HG03064 (cell line): ENCODE measurements at regions not wholly inside any gene's neighbourhood (a gene's known extent, or its start where the extent isn't known, plus 50 kb on each side); places are given as distances from the start of the nearest gene placed in this dataset.

Experiments used
- ATAC-seq: cut with Tn5 transposase; IDR thresholded peaks from one replicate; pipeline ENCODE4 v1.9.1; 2021; ENCODE audit warnings: low read depth; ENCODE audit not compliant: unreplicated experiment

DNA sequence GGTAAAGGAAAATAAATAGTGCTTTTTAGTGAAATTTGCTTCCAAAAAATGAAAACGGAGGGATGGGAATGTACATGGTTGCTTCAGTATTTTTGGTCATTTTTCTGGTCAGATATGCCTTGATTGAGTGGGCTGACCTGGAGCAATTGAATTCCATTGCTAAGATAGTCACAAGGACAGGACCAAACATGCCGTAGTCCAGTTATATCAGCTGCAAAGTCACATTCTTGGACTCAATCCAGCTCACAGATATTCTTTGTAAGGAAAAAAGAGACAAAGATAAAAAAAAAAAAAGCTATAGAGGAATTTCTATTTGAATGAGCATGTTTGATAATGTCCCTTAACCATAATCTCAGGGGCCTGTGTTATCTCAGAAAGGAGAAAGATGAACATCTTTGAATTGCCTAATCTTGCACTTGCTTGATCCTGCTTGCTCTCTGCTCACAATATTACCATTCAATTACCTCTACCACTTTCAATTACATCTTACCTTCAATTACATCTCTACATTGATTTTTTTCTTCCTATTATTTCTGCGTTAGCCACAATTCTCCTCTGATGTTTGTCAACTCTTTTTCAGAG, 75.4 kb upstream of the PACRGL start:
- no peak for ATAC-seq

DNA sequence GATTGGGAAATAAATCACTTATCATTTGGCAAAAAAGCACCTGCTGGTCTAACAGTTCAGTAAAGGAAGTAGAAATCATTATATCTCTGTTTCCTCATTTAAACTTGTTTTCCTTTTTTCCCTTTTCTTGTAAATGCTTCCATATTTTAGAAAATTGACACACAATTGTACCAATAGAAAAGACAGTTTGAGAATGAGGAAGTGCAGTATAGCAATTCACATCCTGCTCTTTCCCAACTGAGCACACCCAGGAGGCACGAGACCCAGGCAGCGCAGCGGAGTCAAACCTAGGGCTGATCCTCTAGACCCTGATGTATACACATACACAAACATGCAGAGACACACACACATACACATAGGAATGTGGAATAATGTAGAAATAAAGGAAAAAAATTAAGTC, 74.8 kb upstream of the PACRGL start:
- no peak for ATAC-seq

DNA sequence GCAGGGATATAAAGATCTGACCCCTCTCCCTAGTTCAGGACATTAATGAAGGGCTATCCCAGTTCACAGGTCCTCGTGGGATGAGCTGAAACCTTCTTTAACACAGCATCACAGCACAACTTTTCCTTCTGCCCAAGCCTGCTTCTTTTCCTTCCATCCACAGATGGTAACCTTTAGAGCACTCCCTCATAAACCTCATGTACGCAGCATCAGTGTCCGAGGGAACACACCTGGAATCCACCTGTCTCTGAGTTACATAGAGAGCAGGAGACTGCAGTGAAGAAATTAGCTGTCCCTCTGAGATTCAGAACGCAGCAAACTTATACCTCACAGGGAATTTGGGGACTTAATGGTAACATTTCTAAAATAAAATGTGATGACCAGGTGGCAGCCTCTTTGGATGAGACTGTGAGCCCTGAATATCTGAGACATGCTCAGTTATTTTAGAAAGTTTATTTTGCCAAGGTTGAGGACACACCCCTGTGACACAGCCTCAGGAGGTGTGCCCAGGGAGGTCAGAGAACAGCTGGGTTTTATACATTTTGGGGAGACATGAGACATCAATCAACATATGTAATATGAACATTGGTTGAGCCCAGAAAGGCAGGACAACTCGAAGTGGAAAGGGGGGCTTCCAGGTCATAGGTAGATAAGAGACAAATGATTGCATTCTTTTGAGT, 73.8 kb upstream of the PACRGL start:
- no peak for ATAC-seq

DNA sequence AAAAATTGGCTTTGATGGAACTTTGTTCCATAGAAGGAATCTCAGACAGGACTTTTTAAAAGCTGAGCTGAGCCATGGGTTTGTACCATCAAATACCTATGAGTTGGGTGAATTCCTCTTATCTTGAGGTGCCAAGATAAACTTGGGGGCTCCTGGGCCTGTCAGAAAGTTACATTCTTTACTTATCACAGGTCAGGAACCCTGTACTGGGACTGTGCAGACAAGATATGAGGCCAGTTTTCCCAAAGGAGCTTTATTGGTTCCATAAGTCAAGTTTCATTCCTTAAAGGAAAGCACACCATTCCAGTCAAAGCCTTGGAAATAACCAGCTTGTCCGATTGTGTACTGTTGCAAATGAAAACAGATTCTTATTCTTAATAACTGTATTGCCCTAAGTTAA, 72.4 kb upstream of the PACRGL start:
- ATAC-seq, result no peak

DNA sequence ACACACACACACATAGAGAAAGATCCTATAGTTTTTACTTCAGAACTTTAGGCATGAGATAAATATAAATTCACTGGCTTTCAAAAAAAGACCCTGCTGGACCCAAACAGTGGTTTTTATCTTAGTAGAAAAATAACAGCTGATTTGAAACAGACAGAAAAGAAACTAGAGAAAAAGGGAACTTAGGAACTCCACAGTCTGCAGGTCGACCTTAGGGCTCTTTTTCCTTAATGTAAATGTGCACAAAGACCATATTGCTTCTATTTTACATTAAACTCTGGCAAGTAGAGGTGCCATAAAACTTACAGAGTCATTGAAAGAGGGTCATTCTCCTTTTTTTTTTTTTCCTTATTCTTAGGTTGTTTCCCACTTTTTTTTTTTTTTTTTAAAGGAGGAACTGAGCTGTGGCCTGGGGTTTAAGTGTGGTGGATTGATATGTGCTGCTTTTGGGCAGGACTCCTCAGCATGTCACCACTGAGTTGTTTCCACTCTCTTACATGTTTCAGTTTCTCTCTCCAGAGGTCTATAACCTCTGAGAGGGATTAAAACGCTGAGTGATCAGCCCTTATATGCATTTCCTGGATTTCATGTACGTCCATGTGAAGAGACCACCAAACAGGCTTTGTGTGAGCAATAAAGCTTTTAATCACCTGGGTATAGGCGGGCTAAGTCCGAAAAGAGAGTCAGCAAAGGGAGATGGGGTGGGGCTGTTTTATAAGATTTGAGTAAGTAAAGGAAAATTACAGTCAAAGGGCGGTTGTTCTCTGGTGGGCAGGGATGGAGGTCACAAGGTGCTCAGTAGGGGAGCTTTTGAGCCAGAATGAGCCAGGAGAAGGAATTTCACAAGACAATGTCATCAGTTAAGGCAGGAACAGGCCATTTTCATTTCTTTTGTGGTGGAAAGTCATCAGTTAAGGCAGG, 70.8 kb upstream of the PACRGL start:
- no peak for ATAC-seq

DNA sequence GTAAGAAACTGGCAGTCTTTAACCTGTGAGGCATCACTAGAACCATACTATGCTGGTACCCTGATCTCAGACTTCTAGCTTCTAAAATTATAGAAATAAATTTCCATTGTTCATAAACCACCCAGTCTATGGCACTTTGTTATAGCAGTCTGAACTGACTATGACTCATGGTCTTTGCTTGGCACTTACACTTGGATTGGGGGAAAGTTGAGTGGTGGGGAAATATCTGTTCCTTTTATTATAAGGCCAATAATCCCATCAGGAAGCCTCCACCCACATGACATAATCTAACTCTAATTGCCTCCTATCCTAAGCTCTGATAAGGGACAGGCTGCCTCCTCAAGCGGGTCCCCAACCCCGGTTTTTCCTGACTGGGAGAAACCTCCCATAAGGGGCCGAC, 61.4 kb upstream of the PACRGL start:
- ATAC-seq, result no peak

DNA sequence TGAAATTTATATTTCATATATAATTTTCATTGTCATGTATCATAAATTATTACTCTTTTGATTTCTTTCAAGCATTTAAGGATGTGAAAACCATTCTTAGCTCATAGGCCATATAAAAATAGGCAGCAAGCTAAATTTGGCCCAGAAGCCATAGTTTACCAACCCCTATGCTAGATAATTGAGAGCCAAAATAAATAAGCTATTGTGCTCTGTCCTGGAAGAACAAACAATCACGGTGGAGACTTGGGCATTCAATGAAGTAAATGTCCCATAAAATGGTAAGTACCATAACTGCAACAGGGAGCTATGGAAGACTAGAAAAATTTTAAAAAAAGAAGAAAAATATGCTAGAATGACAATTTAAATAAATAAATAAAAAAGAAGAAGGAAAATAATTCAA, 60.9 kb upstream of the PACRGL start:
- ATAC-seq, result no peak

DNA sequence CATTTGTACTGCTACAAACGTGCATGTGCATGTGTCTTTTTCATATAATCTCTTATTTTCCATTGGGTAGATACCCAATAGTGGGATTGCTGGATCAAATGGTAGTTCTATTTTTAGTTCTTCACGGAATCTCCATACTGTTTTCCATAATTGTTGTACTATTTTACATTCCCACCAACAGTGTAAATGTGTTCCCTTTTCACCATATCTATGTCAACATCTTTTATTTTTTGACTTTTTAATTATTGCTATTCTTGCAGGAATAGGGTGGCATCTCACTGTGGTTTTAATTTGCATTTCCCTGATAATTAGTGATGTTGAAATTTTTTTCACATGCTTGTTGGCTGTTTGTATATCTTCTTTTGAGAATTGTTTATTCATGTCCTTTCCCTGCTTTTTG, 59.3 kb upstream of the PACRGL start:
- ATAC-seq, result no peak

DNA sequence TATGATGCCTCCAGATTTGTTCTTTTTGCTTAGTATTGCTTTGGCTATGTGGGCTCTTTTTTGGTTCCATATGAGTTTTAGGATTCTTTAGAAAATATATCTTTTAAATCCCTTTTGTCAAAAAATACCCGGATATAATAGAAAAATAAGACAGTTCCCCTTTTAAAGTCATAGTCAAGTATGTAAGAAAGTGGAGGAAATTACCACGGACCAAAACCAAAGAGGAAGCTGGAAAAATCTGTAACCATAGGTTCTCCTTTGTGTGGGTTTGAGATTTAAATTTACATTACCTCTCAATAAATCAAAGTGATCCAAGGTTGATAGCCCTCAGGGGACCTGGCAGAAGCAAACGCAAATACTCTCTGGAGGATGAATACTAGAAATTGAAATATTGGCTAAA, 58.3 kb upstream of the PACRGL start:
- ATAC-seq, result no peak

DNA sequence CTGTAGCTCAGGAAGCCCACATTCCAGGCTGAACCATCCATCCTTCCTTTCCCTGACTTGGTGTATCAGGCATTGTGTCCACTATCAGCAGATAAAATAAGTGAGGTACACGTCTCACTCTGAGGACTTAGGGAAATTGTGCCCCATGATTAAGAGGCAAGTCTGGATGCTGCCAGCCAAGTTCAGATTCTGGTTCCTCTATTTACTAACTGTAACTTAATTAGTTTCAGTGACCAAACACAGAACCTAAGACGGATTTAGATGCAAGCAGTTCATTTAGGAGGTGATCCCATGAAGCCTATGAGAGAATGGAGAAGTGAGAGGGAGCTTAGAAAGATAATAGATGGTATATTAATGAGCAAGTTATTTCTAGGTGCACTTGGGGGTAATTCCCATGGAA, 56.6 kb upstream of the PACRGL start:
- no peak for ATAC-seq

DNA sequence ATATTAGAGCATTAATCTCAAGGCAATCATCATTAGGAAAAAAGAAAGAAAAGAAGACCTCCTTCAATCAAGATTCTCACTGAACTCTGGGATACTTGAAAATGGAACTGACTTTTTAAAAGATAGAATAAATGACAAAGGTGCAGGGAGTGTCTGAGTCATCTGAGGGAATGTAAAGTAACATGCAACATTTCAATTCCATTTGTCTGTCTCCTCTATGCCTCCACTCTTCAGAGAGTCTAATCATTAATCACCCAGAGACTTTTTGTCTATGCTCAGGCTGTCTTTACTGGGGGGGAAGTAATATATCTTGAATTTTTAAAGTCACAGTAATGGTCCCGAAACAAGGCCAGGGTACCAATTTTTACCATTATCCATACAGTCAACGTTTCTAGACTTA, 55.0 kb upstream of the PACRGL start:
- ATAC-seq, result no peak

DNA sequence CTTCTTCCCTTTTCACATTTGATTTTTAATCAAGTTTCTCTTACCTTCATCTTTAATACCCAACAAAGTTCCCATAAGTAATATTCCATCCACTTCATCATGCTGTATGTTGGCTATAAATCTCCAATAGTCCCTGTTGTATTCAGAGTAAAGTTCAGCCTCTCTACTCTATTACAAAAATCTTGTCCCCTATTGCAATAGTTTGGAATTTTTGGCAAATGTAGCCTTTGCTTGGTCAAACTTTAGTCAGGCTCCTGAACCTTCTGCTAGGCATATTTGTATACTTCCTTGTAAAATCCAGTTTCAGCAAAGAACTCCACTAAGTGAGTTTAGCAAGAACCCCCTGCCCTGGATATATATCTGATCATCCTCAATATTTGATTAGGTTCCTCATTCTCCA, 54.0 kb upstream of the PACRGL start:
- ATAC-seq, result no peak
